Stomach (tissue), 8 donors: ENCODE measurements at regions not wholly inside any gene's neighbourhood (a gene's known extent, or its start where the extent isn't known, plus 50 kb on each side); places are given as distances from the start of the nearest gene placed in this dataset.
A peak's percentile ranks its signal among the peaks of the same experiment; 100 is the strongest.

Experiments used
- DNase-seq, 2 donors: peaks; one replicate each; pipeline versions ENCODE4 v3.0.0 to v3.0.0-alpha.2; 2013 to 2019
- H3K27ac ChIP-seq, 5 donors: fragments of 200-600 bp in 4 of 5; sonication (generic) in 4 of 5; one replicate each; pipeline ENCODE4 v1.5.1; 2013 to 2019; ENCODE audit warnings: mild to moderate bottlenecking in 1 of 5, moderate library complexity in 1 of 5
- H3K27me3 ChIP-seq, 3 donors: fragments of 200-600 bp; sonication (generic); one replicate each; pipeline ENCODE4 v1.5.1; 2017 to 2019; ENCODE audit warnings: mixed run types in 1 of 3
- H3K36me3 ChIP-seq, 4 donors: fragments of 200-600 bp; sonication (generic); 1 replicate in 3 of 4; 2 replicates in 1 of 4; pipeline ENCODE4 v1.5.1; 2016 to 2019
- H3K4me1 ChIP-seq, 4 donors: fragments of 200-600 bp; sonication (generic); one replicate each; pipeline ENCODE4 v1.5.1; 2016 to 2019
- H3K4me3 ChIP-seq, 4 donors: fragments of 200-600 bp; sonication (generic) in 3 of 4; one replicate each; pipeline ENCODE4 v1.5.1; 2016 to 2019; ENCODE audit warnings: mild to moderate bottlenecking in 1 of 4
- H3K9me3 ChIP-seq, 4 donors: fragments of 200-600 bp; sonication (generic); one replicate each; pipeline ENCODE4 v1.5.1; 2016 to 2019
- CTCF ChIP-seq, 7 experiments: fragments of 450-650 bp in 4 of 7; fragments of 200-600 bp in 3 of 7; sonication (generic) in 3 of 7; IDR thresholded peaks; one replicate each; pipeline ENCODE4 v1.5.1; 2016 to 2019; ENCODE audit warnings: antibody characterized with exemption in 7 of 7, control low read depth in 2 of 7, mild to moderate bottlenecking in 1 of 7
- EP300 ChIP-seq: sonication (generic); formaldehyde crosslinking; IDR thresholded peaks from one replicate; pipeline ENCODE4 v1.6.1; 2017; ENCODE audit warnings: antibody characterized with exemption
- POLR2A ChIP-seq, 4 donors: fragments of 450-650 bp; IDR thresholded peaks; one replicate each; pipeline ENCODE4 v1.6.1; 2016; ENCODE audit warnings: antibody characterized with exemption in 4 of 4, control low read depth in 2 of 4, mild to moderate bottlenecking in 1 of 4, moderate library complexity in 1 of 4
- POLR2AphosphoS5 ChIP-seq, 3 donors: sonication (generic); formaldehyde crosslinking; IDR thresholded peaks; one replicate each; pipeline ENCODE4 v1.6.1; 2016; ENCODE audit warnings: antibody characterized with exemption in 3 of 3
- WGBS, 5 donors: extraction: QIAGEN DNeasy Blood & Tissue Kit in 3 of 5; methylation state at CpG; one replicate each; pipeline versions ENCODE4 v1.1.5 to v1.1.7; 2013 to 2018; 5-methylcytosine and 5-hydroxymethylcytosine counted together
- intact Hi-C: fragments of 100-400 bp; cut with DNase I; formaldehyde crosslinking; loops from one replicate; pipeline ENCODE4 v1.15.1; 2023; ENCODE audit warnings: low total_unique reads
- donor health status: healthy with polysubstance abuse.
- donor health status: Bipolar disorder and iron deficiency.
- donor health status: healthy.

GRCh38 chr10:1874533-1874932 lies 137.2 kb upstream of the ADARB2 start:
- no peak overlapping the region for H3K4me3 ChIP-seq
- no peaks in the 10 kb centered on the region for H3K36me3 ChIP-seq
- WGBS, 5 donors, result 73 to 82% (median 78%) methylated on average over 6 of the region's 6 CpGs
- H3K27ac ChIP-seq, result no peak overlapping the region
- intact Hi-C loops, result no loop called here
- H3K9me3 ChIP-seq, result peaks cover 0 to 9% (median 5%) of the 10 kb centered on the region in 4 donors
- TF ChIP-seq POLR2A (IDR thresholded peaks at IDR 0.05), result no peak
- no peak for TF ChIP-seq EP300
- no peak for TF ChIP-seq CTCF (IDR thresholded peaks at IDR 0.05)
- TF ChIP-seq POLR2AphosphoS5 (IDR thresholded peaks at IDR 0.05), result no peak
- DNase-seq, result no peak
- H3K4me1 ChIP-seq, result no peaks in the 10 kb centered on the region
- peaks cover 0 to 12% (median 0%) of the 10 kb centered on the region in 3 donors for H3K27me3 ChIP-seq

GRCh38 chr10:1873661-1874315 lies 136.5 kb upstream of the ADARB2 start:
- intact Hi-C loops, result no loop called here
- DNase-seq, result peak in 1 of 2 donors; percentile 11
- 51 to 63% (median 59%) methylated on average over 7 of the region's 7 CpGs for WGBS, 5 donors
- H3K4me1 ChIP-seq, result no peaks in the 10 kb centered on the region
- H3K27ac ChIP-seq, result no peak overlapping the region
- H3K36me3 ChIP-seq, result no peaks in the 10 kb centered on the region
- H3K27me3 ChIP-seq, result peaks cover 0 to 14% (median 0%) of the 10 kb centered on the region in 3 donors
- no peak overlapping the region for H3K4me3 ChIP-seq
- peaks cover 0 to 9% (median 5%) of the 10 kb centered on the region in 4 donors for H3K9me3 ChIP-seq
- TF ChIP-seq POLR2AphosphoS5 (IDR thresholded peaks at IDR 0.05) (no peak), POLR2A (IDR thresholded peaks at IDR 0.05) (no peak), EP300 (no peak), CTCF (IDR thresholded peaks at IDR 0.05) (no peak)

DNA sequence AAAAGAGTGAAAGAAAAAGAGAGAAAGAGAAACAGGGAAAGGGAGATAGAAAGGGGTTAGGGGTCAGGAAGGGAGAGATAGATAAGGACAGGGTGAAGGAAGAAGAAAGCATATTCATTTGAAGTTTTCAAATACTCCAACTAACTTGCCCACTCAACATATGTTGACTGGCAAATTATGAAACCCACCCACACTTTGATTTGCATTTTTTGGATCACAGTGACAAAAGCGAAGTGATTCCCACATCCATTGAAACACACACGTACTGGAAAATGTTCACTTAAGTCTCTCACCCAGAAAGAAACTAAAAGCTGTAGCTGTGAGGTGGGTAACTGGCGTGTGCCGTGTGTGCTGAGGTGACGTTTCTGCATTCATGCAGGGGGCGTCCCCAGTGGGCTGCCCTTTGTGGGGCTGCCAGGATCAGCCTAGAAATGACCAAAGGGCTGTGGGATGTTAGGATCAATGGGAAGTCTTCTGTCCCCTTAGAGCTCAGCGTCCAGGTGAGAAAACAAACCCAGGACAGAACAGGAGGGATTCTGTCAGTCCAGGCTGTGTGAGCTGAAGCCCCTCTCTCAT lies 134.9 kb upstream of the ADARB2 start:
- intact Hi-C loops, result no loop called here
- H3K4me3 ChIP-seq, result no peak overlapping the region
- no peak for TF ChIP-seq POLR2AphosphoS5 (IDR thresholded peaks at IDR 0.05)
- TF ChIP-seq POLR2A (IDR thresholded peaks at IDR 0.05), result no peak
- no peak for TF ChIP-seq CTCF (IDR thresholded peaks at IDR 0.05)
- no peak for TF ChIP-seq EP300
- no peak overlapping the region for H3K27ac ChIP-seq
- H3K9me3 ChIP-seq, result peaks cover 0 to 9% (median 5%) of the 10 kb centered on the region in 4 donors
- peaks cover 0 to 14% (median 0%) of the 10 kb centered on the region in 3 donors for H3K27me3 ChIP-seq
- no peaks in the 10 kb centered on the region for H3K36me3 ChIP-seq
- WGBS, 5 donors, result 78 to 86% (median 81%) methylated on average over 7 of the region's 7 CpGs
- no peak for DNase-seq
- H3K4me1 ChIP-seq, result no peaks in the 10 kb centered on the region

- H3K27me3 ChIP-seq, result peaks cover 0 to 14% (median 0%) of the 10 kb centered on the region in 3 donors
- TF ChIP-seq POLR2AphosphoS5 (IDR thresholded peaks at IDR 0.05) (no peak), EP300 (no peak), CTCF (IDR thresholded peaks at IDR 0.05) (no peak), POLR2A (IDR thresholded peaks at IDR 0.05) (no peak)
- no peak overlapping the region for H3K27ac ChIP-seq
- no peaks in the 10 kb centered on the region for H3K4me1 ChIP-seq
- no peak overlapping the region for H3K4me3 ChIP-seq
- DNase-seq, result no peak
- H3K36me3 ChIP-seq, result no peaks in the 10 kb centered on the region
- peaks cover 0 to 7% (median 4%) of the 10 kb centered on the region in 4 donors for H3K9me3 ChIP-seq
- intact Hi-C loops, result no loop called here
- WGBS, 5 donors, result 69 to 82% (median 75%) methylated on average over 4 to 5 of the region's 5 CpGs
These were observed 133.2 kb upstream of the ADARB2 start for GRCh38 chr10:1870491-1870890.
